Liver (tissue), 3 donors: ENCODE measurements at regions not wholly inside any gene's neighbourhood (a gene's known extent, or its start where the extent isn't known, plus 50 kb on each side); places are given as distances from the start of the nearest gene placed in this dataset.

Experiments
- TAF1 ChIP-seq: conservative IDR thresholded peaks from 2 replicates; pipeline ENCODE4 v1.6.1; 2016; ENCODE audit warnings: antibody characterized with exemption, mild to moderate bottlenecking
- TF ChIP-seq, protein P1 (sequence below): fragments of 150-350 bp; IDR thresholded peaks from 2 replicates; pipeline ENCODE4 v1.5.1; 2017; ENCODE audit warnings: improper control_type of control experiment, low read depth, low read length; ENCODE audit not compliant: missing input control
- TF ChIP-seq, protein P2 (sequence below): IDR thresholded peaks from 2 replicates; pipeline ENCODE4 v1.6.1; 2016; ENCODE audit warnings: antibody characterized with exemption, mild to moderate bottlenecking
- donor health status: healthy.
- donor health status: healthy.

DNA sequence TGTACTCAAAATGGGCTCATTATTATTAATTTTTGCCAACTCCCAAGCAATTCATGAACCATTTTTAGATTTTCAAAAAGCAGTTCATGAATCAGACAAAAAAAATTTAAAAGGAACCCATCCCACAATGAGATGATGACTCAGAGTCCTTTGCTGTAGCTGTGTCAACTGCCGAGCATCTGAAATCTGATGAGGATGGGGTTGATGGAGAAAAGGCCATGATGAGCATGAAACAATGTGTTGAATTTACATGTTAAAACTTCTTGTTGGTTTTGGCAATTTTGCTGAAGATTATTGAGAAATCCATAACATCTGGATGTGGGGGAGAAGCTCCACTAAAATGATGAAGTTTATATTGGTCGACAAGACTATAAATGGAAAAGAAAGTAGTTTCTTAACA is 378.0 kb downstream of the FOXG1 start:
- TF ChIP-seq, protein P1, sequence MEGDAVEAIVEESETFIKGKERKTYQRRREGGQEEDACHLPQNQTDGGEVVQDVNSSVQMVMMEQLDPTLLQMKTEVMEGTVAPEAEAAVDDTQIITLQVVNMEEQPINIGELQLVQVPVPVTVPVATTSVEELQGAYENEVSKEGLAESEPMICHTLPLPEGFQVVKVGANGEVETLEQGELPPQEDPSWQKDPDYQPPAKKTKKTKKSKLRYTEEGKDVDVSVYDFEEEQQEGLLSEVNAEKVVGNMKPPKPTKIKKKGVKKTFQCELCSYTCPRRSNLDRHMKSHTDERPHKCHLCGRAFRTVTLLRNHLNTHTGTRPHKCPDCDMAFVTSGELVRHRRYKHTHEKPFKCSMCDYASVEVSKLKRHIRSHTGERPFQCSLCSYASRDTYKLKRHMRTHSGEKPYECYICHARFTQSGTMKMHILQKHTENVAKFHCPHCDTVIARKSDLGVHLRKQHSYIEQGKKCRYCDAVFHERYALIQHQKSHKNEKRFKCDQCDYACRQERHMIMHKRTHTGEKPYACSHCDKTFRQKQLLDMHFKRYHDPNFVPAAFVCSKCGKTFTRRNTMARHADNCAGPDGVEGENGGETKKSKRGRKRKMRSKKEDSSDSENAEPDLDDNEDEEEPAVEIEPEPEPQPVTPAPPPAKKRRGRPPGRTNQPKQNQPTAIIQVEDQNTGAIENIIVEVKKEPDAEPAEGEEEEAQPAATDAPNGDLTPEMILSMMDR = no peak
- TF ChIP-seq TAF1 = no peak
- TF ChIP-seq, protein P2, sequence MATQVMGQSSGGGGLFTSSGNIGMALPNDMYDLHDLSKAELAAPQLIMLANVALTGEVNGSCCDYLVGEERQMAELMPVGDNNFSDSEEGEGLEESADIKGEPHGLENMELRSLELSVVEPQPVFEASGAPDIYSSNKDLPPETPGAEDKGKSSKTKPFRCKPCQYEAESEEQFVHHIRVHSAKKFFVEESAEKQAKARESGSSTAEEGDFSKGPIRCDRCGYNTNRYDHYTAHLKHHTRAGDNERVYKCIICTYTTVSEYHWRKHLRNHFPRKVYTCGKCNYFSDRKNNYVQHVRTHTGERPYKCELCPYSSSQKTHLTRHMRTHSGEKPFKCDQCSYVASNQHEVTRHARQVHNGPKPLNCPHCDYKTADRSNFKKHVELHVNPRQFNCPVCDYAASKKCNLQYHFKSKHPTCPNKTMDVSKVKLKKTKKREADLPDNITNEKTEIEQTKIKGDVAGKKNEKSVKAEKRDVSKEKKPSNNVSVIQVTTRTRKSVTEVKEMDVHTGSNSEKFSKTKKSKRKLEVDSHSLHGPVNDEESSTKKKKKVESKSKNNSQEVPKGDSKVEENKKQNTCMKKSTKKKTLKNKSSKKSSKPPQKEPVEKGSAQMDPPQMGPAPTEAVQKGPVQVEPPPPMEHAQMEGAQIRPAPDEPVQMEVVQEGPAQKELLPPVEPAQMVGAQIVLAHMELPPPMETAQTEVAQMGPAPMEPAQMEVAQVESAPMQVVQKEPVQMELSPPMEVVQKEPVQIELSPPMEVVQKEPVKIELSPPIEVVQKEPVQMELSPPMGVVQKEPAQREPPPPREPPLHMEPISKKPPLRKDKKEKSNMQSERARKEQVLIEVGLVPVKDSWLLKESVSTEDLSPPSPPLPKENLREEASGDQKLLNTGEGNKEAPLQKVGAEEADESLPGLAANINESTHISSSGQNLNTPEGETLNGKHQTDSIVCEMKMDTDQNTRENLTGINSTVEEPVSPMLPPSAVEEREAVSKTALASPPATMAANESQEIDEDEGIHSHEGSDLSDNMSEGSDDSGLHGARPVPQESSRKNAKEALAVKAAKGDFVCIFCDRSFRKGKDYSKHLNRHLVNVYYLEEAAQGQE = no peak
